A549 (cell line): ENCODE measurements at regions not wholly inside any gene's neighbourhood (a gene's known extent, or its start where the extent isn't known, plus 50 kb on each side); places are given as distances from the start of the nearest gene placed in this dataset.

Experiments used
- ATAC-seq, 2 experiments: fragments of 200-7000 bp in 1 of 2; fragments of >200 bp in 1 of 2; cut with Nextera tagmentation in 1 of 2; cut with Tn5 transposase in 1 of 2; 3 replicates each; pipeline versions ENCODE4 v1.8.0 to v1.9.1; 2018 to 2020; ENCODE audit warnings: mild to moderate bottlenecking in 1 of 2, moderate library complexity in 1 of 2
- CTCF ChIA-PET: fragments of 300-600 bp; sonication (Branson Sonifier 250); formaldehyde crosslinking; extraction: SDS; loops from one replicate; lab custom pipeline; 2021; ENCODE audit warnings: antibody characterized with exemption, inconsistent platforms; lab: Yijun Ruan, JAX
- POLR2A ChIA-PET: fragments of 350-600 bp; formaldehyde crosslinking; extraction: SDS; loops from one replicate; lab custom pipeline; 2021; ENCODE audit warnings: antibody characterized with exemption, inconsistent platforms; lab: Yijun Ruan, JAX
- DNase-seq, 2 experiments: peaks; one replicate each; pipeline versions ENCODE4 v3.0.0 to v3.0.0-alpha.2; 2011 to 2016; ENCODE audit warnings: low read depth in 1 of 2, low spot score in 1 of 2
- FAIRE-seq: peaks from 2 replicates; lab custom pipeline; 2011; peaks lifted over from hg19 to GRCh38; lab: Jason Lieb, UNC
- H3K27ac ChIP-seq, 2 experiments: fragments of >200 bp; sonication (Bioruptor Twin); formaldehyde crosslinking; 3 replicates each; pipeline ENCODE4 v1.5.1; 2016 to 2017
- H3K4me1 ChIP-seq: fragments of >200 bp; sonication (Bioruptor Twin); formaldehyde crosslinking; 3 replicates; pipeline ENCODE4 v1.6.1; 2016
- H3K4me2 ChIP-seq: fragments of >200 bp; sonication (Bioruptor Twin); formaldehyde crosslinking; 3 replicates; pipeline ENCODE4 v1.6.1; 2016
- H3K4me3 ChIP-seq: fragments of >200 bp; sonication (Bioruptor Twin); formaldehyde crosslinking; 3 replicates; pipeline ENCODE4 v1.5.1; 2016
- H3K9me3 ChIP-seq: fragments of >200 bp; sonication (Bioruptor Twin); formaldehyde crosslinking; 3 replicates; pipeline ENCODE4 v1.6.1; 2016
- ATOH8 ChIP-seq: fragments of 250-450 bp; sonication (Bioruptor Pico); IDR thresholded peaks from 2 replicates; pipeline ENCODE4 v1.5.0; 2020; ENCODE audit warnings: low read depth, mild to moderate bottlenecking, moderate library complexity
- BHLHE40 ChIP-seq: IDR thresholded peaks from 2 replicates; pipeline ENCODE4 v1.6.1; 2012; ENCODE audit warnings: low read depth, low read length, inconsistent platforms
- CBX8 ChIP-seq: fragments of 200-600 bp; sonication (generic); IDR thresholded peaks from 2 replicates; pipeline ENCODE4 v1.6.1; 2016
- EHF ChIP-seq: fragments of 250-450 bp; sonication (Bioruptor Pico); IDR thresholded peaks from 2 replicates; pipeline ENCODE4 v1.5.0; 2020; ENCODE audit warnings: mild to moderate bottlenecking
- ELK1 ChIP-seq: fragments of 150-350 bp; IDR thresholded peaks from 2 replicates; pipeline ENCODE4 v1.6.1; 2014; ENCODE audit warnings: low read depth, mild to moderate bottlenecking, low read length
- EP300 ChIP-seq, 2 experiments: fragments of >200 bp; sonication (Bioruptor Twin); formaldehyde crosslinking; IDR thresholded peaks; 2 replicates in 1 of 2; 3 replicates in 1 of 2; pipeline ENCODE4 v1.6.1; 2016 to 2017
- ESRRA ChIP-seq: fragments of 150-350 bp; IDR thresholded peaks from 2 replicates; pipeline ENCODE4 v1.6.1; 2014; ENCODE audit warnings: mild to moderate bottlenecking, low read length, borderline replicate concordance
- FOSL2 ChIP-seq, 2 experiments: fragments of 450-650 bp in 1 of 2; fragments of >200 bp in 1 of 2; sonication (Bioruptor Twin) in 1 of 2; formaldehyde crosslinking; IDR thresholded peaks; 2 replicates each; pipeline versions ENCODE4 v1.5.0 to v1.6.1; 2016 to 2020; ENCODE audit warnings: mild to moderate bottlenecking in 1 of 2, moderate library complexity in 1 of 2
- HDAC2 ChIP-seq: fragments of 200-600 bp; sonication (generic); IDR thresholded peaks from 2 replicates; pipeline ENCODE4 v1.6.1; 2016
- HEYL ChIP-seq: fragments of 250-450 bp; sonication (Bioruptor Pico); IDR thresholded peaks from 2 replicates; pipeline ENCODE4 v1.8.0; 2021; ENCODE audit warnings: mild to moderate bottlenecking, moderate library complexity
- HMGXB4 ChIP-seq: fragments of 250-450 bp; sonication (Bioruptor Pico); IDR thresholded peaks from 2 replicates; pipeline ENCODE4 v1.5.0; 2021; ENCODE audit warnings: mild to moderate bottlenecking, moderate library complexity, borderline replicate concordance
- HOXA7 ChIP-seq: fragments of 250-450 bp; sonication (Bioruptor Pico); IDR thresholded peaks from 2 replicates; pipeline ENCODE4 v1.5.0; 2020; ENCODE audit warnings: mild to moderate bottlenecking, moderate library complexity
- HOXB13 ChIP-seq: fragments of 250-450 bp; sonication (Bioruptor Pico); IDR thresholded peaks from 2 replicates; pipeline ENCODE4 v1.5.0; 2020; ENCODE audit warnings: low read depth, mild to moderate bottlenecking, moderate library complexity
- HOXB5 ChIP-seq: fragments of 250-450 bp; sonication (Bioruptor Pico); IDR thresholded peaks from 2 replicates; pipeline ENCODE4 v1.5.0; 2020; ENCODE audit warnings: mild to moderate bottlenecking, moderate library complexity
- JUNB ChIP-seq: fragments of >200 bp; sonication (Bioruptor Twin); formaldehyde crosslinking; IDR thresholded peaks from 2 replicates; pipeline ENCODE4 v1.6.1; 2016
- MAFK ChIP-seq: fragments of 450-650 bp; IDR thresholded peaks from 2 replicates; pipeline ENCODE4 v1.6.1; 2014; ENCODE audit not compliant: partially characterized antibody
- PBX3 ChIP-seq: IDR thresholded peaks from 2 replicates; pipeline ENCODE4 v1.6.1; 2012
- POLR2A ChIP-seq: IDR thresholded peaks from 2 replicates; pipeline ENCODE4 v1.6.1; 2012; ENCODE audit warnings: mild to moderate bottlenecking, low read length
- RAD21 ChIP-seq, 2 experiments: fragments of >200 bp in 1 of 2; sonication (Bioruptor Twin) in 1 of 2; formaldehyde crosslinking in 1 of 2; IDR thresholded peaks in 1 of 2; conservative IDR thresholded peaks in 1 of 2; 2 replicates in 1 of 2; 3 replicates in 1 of 2; pipeline ENCODE4 v1.6.1; 2012 to 2018; ENCODE audit warnings: inconsistent platforms in 1 of 2
- SREBF2 ChIP-seq: fragments of 450-650 bp; IDR thresholded peaks from 2 replicates; pipeline ENCODE4 v1.6.1; 2014; ENCODE audit warnings: mild to moderate bottlenecking, moderate library complexity
- USF2 ChIP-seq: fragments of 450-650 bp; IDR thresholded peaks from 2 replicates; pipeline ENCODE4 v1.6.1; 2014; ENCODE audit warnings: antibody characterized with exemption
- ZNF302 ChIP-seq: fragments of 250-450 bp; sonication (Bioruptor Pico); IDR thresholded peaks from 2 replicates; pipeline ENCODE4 v1.9.0; 2021; ENCODE audit warnings: inconsistent platforms, mild to moderate bottlenecking, moderate library complexity
- WGBS: methylation state at CpG from one replicate; pipeline ENCODE4 v1.1.6; 2017; ENCODE audit errors: missing lambda C conversion rate; 5-methylcytosine and 5-hydroxymethylcytosine counted together

- POLR2A ChIA-PET: no interaction called here
- no peak overlapping the region for H3K27ac ChIP-seq
- TF ChIP-seq HOXA7: no peak
- no peak for TF ChIP-seq BHLHE40
- no peak for TF ChIP-seq POLR2A
- TF ChIP-seq ATOH8: no peak
- no peak for TF ChIP-seq HOXB13
- no peak for TF ChIP-seq HMGXB4 (CRISPR knock-in tag)
- TF ChIP-seq MAFK: no peak
- TF ChIP-seq USF2: no peak
- no peak for TF ChIP-seq FOSL2 (IDR thresholded peaks at IDR 0.05)
- no peak for TF ChIP-seq FOSL2 (CRISPR knock-in tag; IDR thresholded peaks at IDR 0.05)
- no peak for TF ChIP-seq HOXB5
- TF ChIP-seq ELK1: no peak
- TF ChIP-seq ZNF302 (CRISPR knock-in tag): no peak
- no peak for TF ChIP-seq ESRRA
- TF ChIP-seq RAD21 (conservative IDR thresholded peaks at IDR 0.05 in 1 of 2, IDR thresholded peaks at IDR 0.05 in 1 of 2): no peak
- TF ChIP-seq CBX8: no peak
- TF ChIP-seq HDAC2: no peak
- no peak for TF ChIP-seq PBX3
- TF ChIP-seq EHF (CRISPR knock-in tag): no peak
- TF ChIP-seq, all 56 proteins: peak for 0
- ATAC-seq: no peak
- WGBS: 58% methylated on average over 4 of the region's 4 CpGs
- Histone ChIP-seq H3K4me3 (no peak overlapping the region), H3K9me3 (no peaks in the 10 kb centered on the region), H3K4me2 (no peak overlapping the region), H3K4me1 (no peaks in the 10 kb centered on the region)
- no peak for FAIRE-seq
- CTCF ChIA-PET: no interaction called here
- DNase-seq: no peak
These were observed 97.0 kb upstream of the SPACA1 start for GRCh38 chr6:87950614-87951013.

GRCh38 chr6:87949194-87949593, 98.4 kb upstream of the SPACA1 start:
- FAIRE-seq: no peak

GRCh38 chr6:87946669-87947068, 101.0 kb upstream of the SPACA1 start:
- POLR2A ChIA-PET: no interaction called here
- no peak for TF ChIP-seq HOXB13
- no peak for TF ChIP-seq USF2
- no peak for TF ChIP-seq FOSL2 (IDR thresholded peaks at IDR 0.05)
- no peak for TF ChIP-seq FOSL2 (CRISPR knock-in tag; IDR thresholded peaks at IDR 0.05)
- no peak for TF ChIP-seq RAD21 (conservative IDR thresholded peaks at IDR 0.05 in 1 of 2, IDR thresholded peaks at IDR 0.05 in 1 of 2)
- TF ChIP-seq SREBF2: no peak
- TF ChIP-seq JUNB: no peak
- TF ChIP-seq EP300 (IDR thresholded peaks at IDR 0.05): no peak
- Histone ChIP-seq H3K9me3 (no peaks in the 10 kb centered on the region), H3K27ac (no peak overlapping the region), H3K4me1 (peaks cover 2% of the 10 kb centered on the region; the same call in 1 of the 3 replicates), H3K4me3 (no peak overlapping the region), H3K4me2 (no peak overlapping the region)
- DNase-seq (no peak), ATAC-seq (no peak), FAIRE-seq (no peak)
- 64% methylated on average over 4 of the region's 4 CpGs for WGBS
- CTCF ChIA-PET: no interaction called here

More at GRCh38 chr6:87949194-87949593, 98.4 kb upstream of the SPACA1 start:
- Histone ChIP-seq H3K4me1 (peaks cover 2% of the 10 kb centered on the region; the same call in 1 of the 3 replicates), H3K27ac (no peak overlapping the region), H3K9me3 (no peaks in the 10 kb centered on the region), H3K4me3 (no peak overlapping the region), H3K4me2 (no peak overlapping the region)
- 79% methylated on average over 7 of the region's 7 CpGs for WGBS
- DNase-seq: no peak
- ChIA-PET POLR2A (no interaction called here), CTCF (no interaction called here)
- no peak for ATAC-seq
- TF ChIP-seq HEYL (CRISPR knock-in tag) (no peak), HOXB13 (no peak)
